Amniotic epithelial cell (primary cell): ENCODE measurements at regions not wholly inside any gene's neighbourhood (a gene's known extent, or its start where the extent isn't known, plus 50 kb on each side); places are given as distances from the start of the nearest gene placed in this dataset.

Experiments
- DNase-seq: peaks from one replicate; pipeline ENCODE4 v3.0.0-alpha.2; 2010; ENCODE audit warnings: low read depth

- peak; percentile 64 for DNase-seq
These were observed 91.6 kb downstream of the TMX3 start for GRCh38 chr18:68623342-68623741.

DNA sequence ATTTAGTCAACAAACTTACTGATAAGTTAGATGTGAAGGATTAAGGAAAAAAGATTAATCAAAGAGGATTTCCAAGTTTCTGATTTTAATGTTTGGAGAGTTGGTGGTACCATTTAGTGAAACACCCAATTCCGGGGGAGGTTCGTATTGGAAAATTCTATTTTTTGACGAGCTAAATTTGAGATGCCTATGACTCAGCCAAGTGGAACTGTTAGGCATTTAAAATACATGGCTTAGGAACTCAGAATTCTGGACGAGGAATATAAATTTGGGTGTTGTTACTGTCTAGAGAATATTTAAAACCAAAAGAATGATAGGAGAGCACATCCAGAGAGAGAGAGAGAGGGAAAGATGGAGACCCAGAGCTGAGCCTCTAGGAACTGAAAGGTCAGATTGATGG, 103.6 kb downstream of the TMX3 start:
- DNase-seq: no peak

GRCh38 chr18:68608851-68609490, 105.9 kb downstream of the TMX3 start:
- DNase-seq: no peak

DNA sequence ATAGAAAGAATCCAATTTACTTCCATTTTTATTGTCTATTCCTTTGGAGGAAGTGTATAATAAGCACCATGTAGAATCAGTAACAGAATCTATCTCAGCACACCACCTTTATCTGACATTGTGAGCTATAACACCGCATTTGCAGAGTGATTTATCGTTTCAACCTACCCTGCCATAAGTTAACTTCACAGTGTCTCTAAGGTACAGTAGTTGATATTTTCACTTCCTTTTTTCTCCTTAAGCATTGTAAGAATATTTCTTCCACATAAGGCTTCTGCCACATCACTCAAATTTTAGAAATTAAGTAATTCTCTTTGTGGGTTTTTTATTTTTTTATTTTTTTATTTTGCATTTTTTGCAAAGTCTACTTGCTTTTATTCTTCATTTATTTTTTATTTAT, 107.1 kb downstream of the TMX3 start:
- no peak for DNase-seq

DNA sequence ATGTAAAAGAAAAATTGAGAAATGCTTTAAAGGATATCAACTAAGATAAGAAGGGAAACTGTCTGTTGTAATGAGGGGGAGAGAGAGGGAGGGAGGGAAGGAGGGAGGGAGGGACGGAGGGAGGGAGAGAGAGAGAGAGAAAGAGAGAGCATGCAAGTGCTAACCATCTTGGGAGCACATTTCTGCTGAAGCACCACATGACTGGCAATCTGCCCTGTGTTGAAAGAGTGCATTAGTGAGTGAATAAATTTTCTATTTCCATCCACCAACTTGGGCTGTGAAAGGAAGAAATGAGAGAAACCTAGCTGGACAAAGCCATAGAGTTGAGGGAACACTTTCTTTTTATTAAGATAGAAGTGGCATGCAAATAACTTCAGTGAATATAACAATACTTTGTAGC, 110.7 kb downstream of the TMX3 start:
- DNase-seq: peak; percentile 73

DNA sequence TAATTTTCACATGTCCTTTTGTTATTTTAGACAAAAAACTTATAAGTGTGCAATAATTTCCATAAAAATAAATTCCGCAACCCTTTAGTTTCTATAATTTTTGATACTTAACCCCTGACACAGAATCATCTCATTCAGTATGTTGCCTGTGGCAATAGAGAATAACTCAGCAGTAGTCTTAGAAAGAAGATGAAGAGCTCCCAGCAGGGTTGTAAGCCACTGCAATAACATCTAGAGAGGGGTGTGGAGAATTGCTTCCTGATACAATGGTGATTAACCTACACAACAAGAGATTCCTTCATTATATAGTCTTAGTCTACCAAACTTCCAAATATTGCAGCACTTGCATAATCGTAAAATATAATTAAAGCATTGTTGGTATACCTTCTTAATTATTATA, 118.9 kb downstream of the TMX3 start:
- DNase-seq: no peak

DNA sequence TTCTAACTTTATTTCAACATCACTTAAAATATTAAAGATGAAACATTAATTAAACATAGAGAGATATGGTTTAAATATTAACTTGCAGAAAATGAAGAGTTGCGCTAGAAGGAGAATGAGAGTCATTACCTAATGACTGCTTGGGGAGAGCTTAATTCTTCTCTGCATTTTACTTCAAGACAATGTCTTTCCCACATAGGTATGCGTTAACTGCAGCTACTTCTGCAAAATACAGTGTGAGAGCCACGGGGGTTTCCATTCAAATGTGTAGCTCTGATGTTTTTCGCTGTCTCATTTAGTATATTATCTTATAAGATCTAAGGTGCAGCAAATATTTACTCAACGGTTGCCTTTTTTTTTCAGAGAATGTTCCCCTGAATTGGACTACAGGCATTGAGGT, 126.7 kb downstream of the TMX3 start:
- DNase-seq: no peak

DNA sequence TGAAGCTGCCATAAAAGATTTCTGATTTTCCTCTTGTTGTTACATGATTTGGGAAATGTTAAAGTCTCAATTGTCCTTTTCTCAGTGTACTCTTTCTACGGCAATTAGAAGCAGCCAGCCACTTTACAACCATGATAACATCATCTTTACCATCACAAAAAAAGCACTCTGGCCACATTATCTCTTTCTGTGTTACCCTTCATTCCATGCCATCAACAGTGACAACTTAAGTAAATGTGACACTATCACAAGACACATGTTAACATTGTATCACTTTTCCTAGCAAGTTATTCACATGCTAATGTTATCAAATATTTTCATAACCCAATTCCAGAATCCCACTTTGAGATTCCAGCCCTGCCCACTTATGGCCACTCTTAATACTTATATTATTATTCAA, 131.2 kb downstream of the TMX3 start:
- no peak for DNase-seq

DNA sequence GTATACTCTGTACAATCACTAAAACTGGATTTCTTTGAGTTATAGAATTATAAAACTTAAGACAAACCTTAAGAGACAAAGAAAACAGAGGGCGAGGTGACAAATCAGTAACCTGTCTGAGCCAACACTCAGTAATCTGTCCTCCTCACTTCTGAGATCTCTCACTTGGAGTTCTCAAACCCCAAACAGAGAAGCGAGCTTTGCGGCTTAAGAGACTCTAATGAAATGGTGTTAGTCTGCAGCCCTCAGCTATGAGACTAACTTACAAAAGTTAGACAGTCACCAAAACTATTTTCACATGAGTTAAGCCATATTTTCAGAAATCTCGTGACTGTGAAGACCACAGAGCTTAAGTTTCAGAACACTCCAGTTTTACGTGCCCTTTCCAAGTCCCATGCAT, 140.6 kb downstream of the TMX3 start:
- no peak for DNase-seq

DNA sequence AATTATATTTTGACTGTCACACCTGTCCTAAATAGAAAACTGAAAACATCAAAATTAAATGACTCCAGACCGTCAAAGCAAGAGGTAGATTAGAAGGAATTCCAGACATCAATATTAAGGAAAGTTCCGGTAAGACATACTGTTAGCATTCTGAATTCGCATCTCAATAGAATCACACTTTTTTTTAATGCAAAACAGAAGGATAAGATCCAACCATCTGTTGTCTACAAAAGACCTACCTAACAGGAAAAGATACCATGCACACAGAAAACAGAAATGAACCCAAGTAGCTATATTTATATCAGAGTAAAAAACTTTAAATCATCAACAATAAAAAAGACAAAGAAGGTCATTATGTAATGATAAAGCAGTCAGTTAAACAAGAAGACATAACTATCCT, 145.0 kb downstream of the TMX3 start:
- DNase-seq: no peak

- no peak for DNase-seq
These were observed 146.3 kb downstream of the TMX3 start for GRCh38 chr18:68568364-68569155.

DNA sequence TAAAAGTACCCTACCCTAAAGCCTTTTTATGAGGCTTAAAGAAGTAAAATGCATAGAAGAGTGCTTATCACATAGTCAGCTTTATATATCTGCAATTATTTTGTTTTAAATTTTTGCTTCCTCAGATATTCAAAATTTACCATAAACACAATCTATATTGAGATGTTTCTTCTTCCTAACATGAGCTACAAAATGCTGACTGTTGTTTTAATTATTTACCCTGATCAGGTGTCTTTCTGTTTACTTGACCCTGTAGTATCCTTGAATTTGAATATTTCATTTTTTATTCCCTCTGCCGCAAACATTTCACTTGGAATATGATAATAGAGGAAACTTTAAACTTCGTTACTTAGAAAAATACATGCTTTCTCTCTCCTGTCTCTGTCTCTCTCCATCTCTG, 147.9 kb downstream of the TMX3 start:
- no peak for DNase-seq

DNA sequence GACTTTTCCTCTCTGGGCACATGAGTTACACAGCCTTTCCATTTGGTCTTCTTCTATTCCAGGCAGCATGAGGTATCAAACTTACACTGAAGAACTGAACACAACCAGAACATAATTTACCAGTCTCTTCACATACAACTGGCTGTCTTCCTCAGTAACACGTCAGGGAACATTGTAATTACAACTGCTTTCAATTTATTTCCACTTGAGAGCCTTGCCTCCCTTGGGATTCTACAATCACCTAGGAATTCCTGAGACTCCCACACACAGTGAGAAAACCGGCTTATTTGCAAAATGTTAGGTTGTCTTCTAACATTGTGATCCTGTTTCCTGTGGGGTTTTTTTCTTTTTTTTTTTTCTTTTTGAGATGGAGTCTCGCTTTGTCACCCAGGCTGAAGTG, 149.9 kb downstream of the TMX3 start:
- peak; percentile 16 for DNase-seq

DNA sequence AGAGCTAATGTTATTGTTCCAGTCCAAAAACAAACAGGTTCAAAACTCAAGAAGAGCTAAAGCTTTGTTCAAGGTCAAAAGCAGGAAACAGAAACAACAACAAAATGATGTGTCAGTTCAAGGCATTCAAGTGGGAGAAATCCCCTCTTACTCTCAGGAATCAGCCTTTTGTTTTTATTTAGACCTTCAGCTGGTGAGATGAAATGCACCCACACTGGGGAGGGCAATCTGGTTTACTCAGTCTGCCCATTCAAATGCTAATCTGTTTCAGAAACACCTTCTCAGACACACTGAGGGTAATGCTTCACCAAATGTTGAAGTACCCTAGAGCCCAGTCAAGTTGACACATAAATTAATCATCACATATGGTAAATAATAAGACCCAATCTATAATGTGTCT, 150.6 kb downstream of the TMX3 start:
- no peak for DNase-seq

DNA sequence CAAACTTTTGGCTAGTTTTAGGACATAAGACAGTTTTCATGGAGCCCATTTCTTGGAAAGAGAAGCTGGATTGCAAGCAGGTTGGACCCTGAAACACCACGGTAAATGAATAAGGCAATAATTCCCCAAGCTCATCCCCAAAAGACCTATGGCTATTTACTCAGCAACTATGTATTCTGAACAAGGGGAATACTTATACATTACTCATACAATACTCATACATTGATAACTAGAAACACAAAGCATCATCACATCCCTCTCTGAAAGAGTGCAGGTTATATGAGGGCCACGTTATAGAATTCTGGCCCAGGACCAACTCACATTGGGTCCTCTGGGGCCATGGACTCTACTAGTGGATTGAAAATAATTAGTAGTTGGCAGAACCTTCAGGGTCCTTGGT, 154.8 kb downstream of the TMX3 start:
- no peak for DNase-seq

DNA sequence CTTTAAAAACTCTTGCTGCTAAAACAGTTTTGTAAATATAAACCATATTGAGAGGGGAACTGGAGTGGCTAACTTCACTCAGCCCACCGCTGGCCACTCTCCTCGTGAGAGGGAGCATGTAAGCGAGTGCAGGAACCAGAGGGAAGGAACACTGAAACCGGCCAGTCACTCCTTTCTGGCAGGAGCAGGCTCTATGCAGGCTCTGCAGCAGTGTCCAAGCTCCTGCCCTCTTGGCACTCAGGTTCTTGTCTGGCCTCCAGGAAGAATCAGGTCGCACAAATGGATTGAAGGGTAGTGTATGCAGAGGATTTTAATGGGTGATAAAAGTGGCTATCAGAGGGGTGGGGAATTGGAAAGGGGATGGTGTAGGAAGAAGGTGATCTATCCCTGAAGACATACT, 157.7 kb downstream of the TMX3 start:
- DNase-seq: no peak

GRCh38 chr18:68555879-68556301, 159.0 kb downstream of the TMX3 start:
- peak; percentile 16 for DNase-seq

- peak; percentile 68 for DNase-seq
These were observed 165.7 kb downstream of the TMX3 start for GRCh38 chr18:68548904-68549870.

DNA sequence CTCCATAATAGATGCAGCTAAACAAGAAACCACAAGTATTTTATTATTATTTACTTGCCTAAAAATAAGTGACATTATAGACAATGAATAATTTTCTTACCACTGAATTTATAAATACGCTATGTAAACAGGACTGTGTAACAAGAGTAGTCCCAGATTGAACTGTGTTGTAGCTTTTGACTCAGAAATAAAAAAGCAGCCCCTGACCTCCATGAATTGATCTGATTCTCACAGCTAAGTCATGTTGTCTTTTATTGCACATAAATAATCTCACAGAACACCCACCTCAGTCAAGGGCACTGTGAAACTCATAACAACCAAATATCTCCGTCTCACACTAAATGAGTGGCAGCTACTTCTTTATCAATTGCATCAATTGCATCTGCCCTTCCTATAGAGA, 171.6 kb downstream of the TMX3 start:
- DNase-seq: no peak

DNA sequence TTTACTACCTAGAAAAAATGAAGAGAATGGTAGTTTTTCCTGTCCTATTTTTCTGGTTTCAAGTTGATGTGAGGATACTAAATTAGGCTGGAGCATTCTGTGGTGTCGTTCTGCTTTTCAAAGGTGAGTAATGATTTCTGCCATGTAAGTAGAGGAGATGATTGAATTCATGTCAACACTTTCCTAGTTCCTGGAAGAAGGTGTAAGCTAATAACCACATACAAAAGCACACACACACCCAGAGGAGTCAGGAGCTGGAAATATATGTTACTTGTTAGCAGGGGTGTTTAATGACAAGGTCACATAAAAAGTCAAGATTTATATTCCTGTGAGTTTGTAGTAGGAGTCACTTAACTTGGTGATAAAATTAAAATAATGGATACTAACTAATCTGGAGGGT, 172.1 kb downstream of the TMX3 start:
- no peak for DNase-seq

GRCh38 chr18:68533641-68534040, 181.3 kb downstream of the TMX3 start:
- DNase-seq: no peak

DNA sequence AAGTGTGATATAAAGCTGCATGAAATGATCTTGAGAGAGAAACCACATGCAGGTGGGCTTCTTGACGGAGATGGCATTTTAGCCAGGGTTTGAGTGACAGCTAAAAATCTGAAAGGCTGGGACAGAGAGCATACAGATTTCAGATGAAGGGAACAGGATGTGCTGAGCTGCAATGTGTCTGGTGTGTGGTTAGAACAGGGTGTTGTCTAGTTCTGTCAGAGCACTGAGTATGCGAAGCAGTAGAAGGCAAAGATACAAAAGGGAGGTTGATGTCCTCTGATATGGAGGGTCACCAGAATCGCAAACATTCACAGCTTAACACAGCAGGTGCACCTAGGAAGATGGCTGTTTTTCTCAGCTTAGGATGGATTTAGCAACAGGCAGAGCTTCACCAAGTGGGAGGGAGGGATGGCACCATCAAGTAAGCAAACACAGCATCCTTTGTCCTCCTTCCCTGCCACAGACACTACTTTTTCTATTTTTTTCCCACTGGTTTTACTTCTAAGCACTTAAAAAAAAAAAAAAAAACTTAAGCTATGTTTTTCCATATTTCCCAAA, 182.5 kb downstream of the TMX3 start:
- DNase-seq: peak; percentile 27
